Left lung (tissue), 4 donors: ENCODE measurements at regions not wholly inside any gene's neighbourhood (a gene's known extent, or its start where the extent isn't known, plus 50 kb on each side); places are given as distances from the start of the nearest gene placed in this dataset.

Experiments used
- ATAC-seq: fragments of 200-7000 bp; cut with Tn5 transposase; one replicate; pipeline ENCODE4 v1.9.1; 2020; ENCODE audit warnings: moderate library complexity
- DNase-seq, 4 donors: peaks; one replicate each; pipeline ENCODE4 v3.0.0-alpha.2; 2013 to 2020
- H3K27ac ChIP-seq, 2 donors: fragments of 200-600 bp; sonication (generic) in 1 of 2; one replicate each; pipeline versions ENCODE4 v1.5.0 to v1.8.0; 2020 to 2021
- H3K27me3 ChIP-seq, 2 donors: fragments of 200-600 bp; sonication (generic) in 1 of 2; one replicate each; pipeline versions ENCODE4 v1.5.0 to v1.8.0; 2020 to 2021
- H3K36me3 ChIP-seq, 2 donors: fragments of 200-600 bp; sonication (generic) in 1 of 2; one replicate each; pipeline versions ENCODE4 v1.5.0 to v1.8.0; 2020 to 2021
- H3K4me1 ChIP-seq, 2 donors: fragments of 200-600 bp; one replicate each; pipeline ENCODE4 v1.8.0; 2021
- H3K4me3 ChIP-seq, 2 donors: fragments of 200-600 bp; sonication (generic) in 1 of 2; one replicate each; pipeline versions ENCODE4 v1.5.0 to v1.8.0; 2020 to 2021; ENCODE audit warnings: mild to moderate bottlenecking in 1 of 2
- H3K9me3 ChIP-seq, 2 donors: fragments of 200-600 bp; sonication (generic) in 1 of 2; one replicate each; pipeline versions ENCODE4 v1.5.0 to v1.8.0; 2020 to 2021
- CTCF ChIP-seq, 2 donors: fragments of 200-600 bp; sonication (generic) in 1 of 2; IDR thresholded peaks; one replicate each; pipeline versions ENCODE4 v1.5.0 to v1.8.0; 2021; ENCODE audit warnings: antibody characterized with exemption in 2 of 2
- intact Hi-C, 2 donors: fragments of 100-400 bp; cut with DNase I; formaldehyde crosslinking; loops; one replicate each; pipeline versions ENCODE4 v1.11.2 to v1.14.2; 2022
- donor health status: DM: no; HTN: yes; CAD: no.
- donor health status: DM: no; HTN: no; CAD: no.

GRCh38 chr15:25618161-25618560 is 179.3 kb upstream of the UBE3A start:
- TF ChIP-seq CTCF (IDR thresholded peaks at IDR 0.05): no peak
- no peaks in the 10 kb centered on the region for H3K27me3 ChIP-seq
- ATAC-seq: peak; percentile 93
- H3K9me3 ChIP-seq: no peaks in the 10 kb centered on the region
- H3K27ac ChIP-seq: no peak overlapping the region
- no peaks in the 10 kb centered on the region for H3K36me3 ChIP-seq
- no peak overlapping the region for H3K4me3 ChIP-seq
- intact Hi-C loops: no loop called here
- DNase-seq: peak in 2 of 4 donors; percentile 40 to 65
- H3K4me1 ChIP-seq: no peaks in the 10 kb centered on the region

GRCh38 chr15:25616471-25616870 is 177.6 kb upstream of the UBE3A start:
- no peak for ATAC-seq
- intact Hi-C loops: no loop called here
- Histone ChIP-seq H3K4me1 (no peaks in the 10 kb centered on the region), H3K27ac (no peak overlapping the region), H3K4me3 (no peak overlapping the region), H3K36me3 (no peaks in the 10 kb centered on the region), H3K9me3 (no peaks in the 10 kb centered on the region), H3K27me3 (no peaks in the 10 kb centered on the region)
- no peak for DNase-seq
- TF ChIP-seq CTCF (IDR thresholded peaks at IDR 0.05): no peak

GRCh38 chr15:25613134-25613533 is 174.3 kb upstream of the UBE3A start:
- Histone ChIP-seq H3K27me3 (no peaks in the 10 kb centered on the region), H3K27ac (no peak overlapping the region), H3K36me3 (no peaks in the 10 kb centered on the region), H3K4me3 (no peak overlapping the region), H3K9me3 (no peaks in the 10 kb centered on the region), H3K4me1 (no peaks in the 10 kb centered on the region)
- DNase-seq (no peak), ATAC-seq (no peak)
- intact Hi-C loops: no loop called here
- TF ChIP-seq CTCF (IDR thresholded peaks at IDR 0.05): no peak

GRCh38 chr15:25611603-25612002 is 172.8 kb upstream of the UBE3A start:
- ATAC-seq (no peak), DNase-seq (no peak)
- Histone ChIP-seq H3K27me3 (no peaks in the 10 kb centered on the region), H3K4me3 (no peak overlapping the region), H3K9me3 (no peaks in the 10 kb centered on the region), H3K36me3 (no peaks in the 10 kb centered on the region), H3K27ac (no peak overlapping the region), H3K4me1 (no peaks in the 10 kb centered on the region)
- intact Hi-C loops: no loop called here
- TF ChIP-seq CTCF (IDR thresholded peaks at IDR 0.05): no peak

GRCh38 chr15:25609371-25609770 is 170.5 kb upstream of the UBE3A start:
- ATAC-seq: peak; percentile 83

More at GRCh38 chr15:25609371-25609770, 170.5 kb upstream of the UBE3A start:
- Histone ChIP-seq H3K4me1 (no peaks in the 10 kb centered on the region), H3K27me3 (no peaks in the 10 kb centered on the region), H3K9me3 (no peaks in the 10 kb centered on the region), H3K4me3 (no peak overlapping the region), H3K27ac (no peak overlapping the region), H3K36me3 (no peaks in the 10 kb centered on the region)
- TF ChIP-seq CTCF (IDR thresholded peaks at IDR 0.05): no peak
- intact Hi-C loops: no loop called here
- DNase-seq: no peak
